Thyroid gland (tissue), 4 donors: ENCODE measurements at regions not wholly inside any gene's neighbourhood (a gene's known extent, or its start where the extent isn't known, plus 50 kb on each side); places are given as distances from the start of the nearest gene placed in this dataset.

ENCODE experiments used
- CTCF ChIP-seq, 6 experiments: fragments of 200-600 bp in 3 of 6; fragments of 450-650 bp in 3 of 6; sonication (generic) in 3 of 6; IDR thresholded peaks; one replicate each; pipeline ENCODE4 v1.5.1; 2016 to 2019; ENCODE audit warnings: antibody characterized with exemption in 6 of 6, mild to moderate bottlenecking in 2 of 6, inconsistent platforms in 1 of 6, moderate library complexity in 1 of 6
- POLR2A ChIP-seq, 2 donors: fragments of 450-650 bp; IDR thresholded peaks; one replicate each; pipeline ENCODE4 v1.6.1; 2017; ENCODE audit warnings: antibody characterized with exemption in 2 of 2, mild to moderate bottlenecking in 2 of 2, moderate library complexity in 1 of 2

- no peak for TF ChIP-seq CTCF (IDR thresholded peaks at IDR 0.05)
- no peak for TF ChIP-seq POLR2A (IDR thresholded peaks at IDR 0.05)
These were observed 181.4 kb upstream of the GPR26 start for GRCh38 chr10:123484722-123485121.
